ENCODE measurements at regions not wholly inside any gene's neighbourhood (a gene's known extent, or its start where the extent isn't known, plus 50 kb on each side); places are given as distances from the start of the nearest gene placed in this dataset.

DNA sequence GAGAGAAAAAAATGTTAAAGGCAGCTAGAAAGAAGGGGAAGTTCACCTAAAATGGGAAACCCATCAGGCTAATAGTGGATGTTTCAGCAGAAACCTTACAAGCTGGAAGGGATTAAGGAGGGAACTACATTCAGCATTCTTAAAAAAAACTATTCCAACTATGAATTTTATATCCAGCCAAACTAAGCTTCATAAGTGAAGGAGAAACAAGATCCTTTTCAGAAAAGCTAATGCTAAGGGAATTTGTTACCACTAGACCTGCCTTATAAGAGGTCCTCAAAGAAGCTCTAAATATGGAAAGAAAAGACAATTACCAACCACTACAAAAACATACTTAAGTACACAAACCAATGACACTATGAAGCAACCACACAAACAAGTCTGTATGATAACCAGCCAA lies 59.2 kb upstream of the SLC35F1 start:
- TF ChIP-seq ETV6 (CRISPR knock-in tag; IDR thresholded peaks at IDR 0.05) = no peak
- no peak for TF ChIP-seq FOXP1 (CRISPR knock-in tag; IDR thresholded peaks at IDR 0.05; ENCODE audit: borderline replicate concordance)
- TF ChIP-seq MAX (CRISPR knock-in tag; IDR thresholded peaks at IDR 0.05) = no peak
- TF ChIP-seq ZMAT4 (CRISPR knock-in tag; IDR thresholded peaks at IDR 0.05) = no peak
- TF ChIP-seq, protein P1, sequence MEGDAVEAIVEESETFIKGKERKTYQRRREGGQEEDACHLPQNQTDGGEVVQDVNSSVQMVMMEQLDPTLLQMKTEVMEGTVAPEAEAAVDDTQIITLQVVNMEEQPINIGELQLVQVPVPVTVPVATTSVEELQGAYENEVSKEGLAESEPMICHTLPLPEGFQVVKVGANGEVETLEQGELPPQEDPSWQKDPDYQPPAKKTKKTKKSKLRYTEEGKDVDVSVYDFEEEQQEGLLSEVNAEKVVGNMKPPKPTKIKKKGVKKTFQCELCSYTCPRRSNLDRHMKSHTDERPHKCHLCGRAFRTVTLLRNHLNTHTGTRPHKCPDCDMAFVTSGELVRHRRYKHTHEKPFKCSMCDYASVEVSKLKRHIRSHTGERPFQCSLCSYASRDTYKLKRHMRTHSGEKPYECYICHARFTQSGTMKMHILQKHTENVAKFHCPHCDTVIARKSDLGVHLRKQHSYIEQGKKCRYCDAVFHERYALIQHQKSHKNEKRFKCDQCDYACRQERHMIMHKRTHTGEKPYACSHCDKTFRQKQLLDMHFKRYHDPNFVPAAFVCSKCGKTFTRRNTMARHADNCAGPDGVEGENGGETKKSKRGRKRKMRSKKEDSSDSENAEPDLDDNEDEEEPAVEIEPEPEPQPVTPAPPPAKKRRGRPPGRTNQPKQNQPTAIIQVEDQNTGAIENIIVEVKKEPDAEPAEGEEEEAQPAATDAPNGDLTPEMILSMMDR (IDR thresholded peaks at IDR 0.05) = no peak
